H1 (cell line): ENCODE measurements at regions not wholly inside any gene's neighbourhood (a gene's known extent, or its start where the extent isn't known, plus 50 kb on each side); places are given as distances from the start of the nearest gene placed in this dataset.
A peak's percentile ranks its signal among the peaks of the same experiment; 100 is the strongest.

Source experiments
- CTCF ChIA-PET: fragments of 300-600 bp; sonication (Branson Sonifier 250); formaldehyde crosslinking; loops from one replicate; lab custom pipeline; 2021; ENCODE audit not compliant: partially characterized antibody; lab: Charles Lee
- POLR2A ChIA-PET: fragments of 300-600 bp; sonication (Branson Sonifier 250); formaldehyde crosslinking; loops from one replicate; lab custom pipeline; 2021; ENCODE audit warnings: inconsistent platforms; ENCODE audit not compliant: partially characterized antibody; lab: Charles Lee
- DNase-seq, 2 experiments: peaks; one replicate each; pipeline versions ENCODE4 v3.0.0 to v3.0.0-alpha.2; 2010 to 2022; ENCODE audit warnings: low spot score in 2 of 2, low read depth in 1 of 2, mixed read lengths in 1 of 2
- FAIRE-seq: peaks from 2 replicates; lab custom pipeline; 2011; peaks lifted over from hg19 to GRCh38; lab: Jason Lieb, UNC
- H2AFZ ChIP-seq: 2 replicates; pipeline ENCODE4 v1.8.1; 2012; ENCODE audit warnings: low read length, inconsistent platforms
- H2AK5ac ChIP-seq: 2 replicates; pipeline ENCODE4 v1.6.1; 2013; ENCODE audit warnings: low read depth, low read length
- H2BK120ac ChIP-seq: replicated peaks from 2 replicates; pipeline ENCODE3; 2013; ENCODE audit warnings: low read depth, low read length, inconsistent platforms
- H2BK12ac ChIP-seq: 2 replicates; pipeline ENCODE4 v1.6.1; 2013; ENCODE audit warnings: low read depth, low read length
- H2BK15ac ChIP-seq: 2 replicates; pipeline ENCODE4 v1.6.1; 2013; ENCODE audit warnings: low read length
- H2BK20ac ChIP-seq: 2 replicates; pipeline ENCODE4 v1.6.1; 2013; ENCODE audit warnings: low read length
- H2BK5ac ChIP-seq: 2 replicates; pipeline ENCODE4 v1.6.1; 2013; ENCODE audit warnings: low read depth, low read length
- H3K14ac ChIP-seq: 2 replicates; pipeline ENCODE4 v1.6.1; 2013; ENCODE audit warnings: inconsistent platforms; ENCODE audit not compliant: insufficient read length
- H3K18ac ChIP-seq: 2 replicates; pipeline ENCODE4 v1.6.1; 2013; ENCODE audit warnings: low read length; ENCODE audit errors: extremely low read depth
- H3K23ac ChIP-seq: 2 replicates; pipeline ENCODE4 v1.6.1; 2013; ENCODE audit warnings: inconsistent platforms; ENCODE audit not compliant: insufficient read length
- H3K23me2 ChIP-seq: 2 replicates; pipeline ENCODE4 v1.6.1; 2013; ENCODE audit warnings: low read depth, low read length
- H3K27ac ChIP-seq: 2 replicates; pipeline ENCODE4 v1.6.1; 2011; ENCODE audit warnings: low read depth, low read length, inconsistent platforms
- H3K27me3 ChIP-seq, 4 experiments: replicated peaks in 1 of 4; 1 replicate in 1 of 4; 2 replicates in 3 of 4; pipeline versions ENCODE4 v1.6.1 to v1.8.1; 2011 to 2013; ENCODE audit warnings: low read length in 3 of 4, mild to moderate bottlenecking in 3 of 4, inconsistent platforms in 2 of 4, mixed read lengths in 2 of 4, moderate library complexity in 1 of 4; ENCODE audit not compliant: control insufficient read depth in 3 of 4, insufficient read depth in 3 of 4; ENCODE audit errors: extremely low read depth in 1 of 4
- H3K36me3 ChIP-seq, 4 experiments: 2 replicates each; pipeline versions ENCODE4 v1.6.1 to v1.8.1; 2011 to 2013; ENCODE audit warnings: mild to moderate bottlenecking in 4 of 4, low read length in 3 of 4, moderate library complexity in 2 of 4, control low read depth in 1 of 4, inconsistent platforms in 1 of 4; ENCODE audit not compliant: insufficient read depth in 4 of 4, control insufficient read depth in 2 of 4
- H3K4ac ChIP-seq: replicated peaks from 2 replicates; pipeline ENCODE3; 2013; ENCODE audit warnings: low read length, low read depth, mixed read lengths, inconsistent platforms; ENCODE audit not compliant: insufficient read length
- H3K4me1 ChIP-seq, 4 experiments: replicated peaks in 1 of 4; 1 replicate in 1 of 4; 2 replicates in 3 of 4; pipeline versions ENCODE4 v1.6.1 to v1.8.1; 2011 to 2013; ENCODE audit warnings: low read length in 3 of 4, inconsistent platforms in 2 of 4, mixed read lengths in 1 of 4; ENCODE audit not compliant: insufficient read depth in 4 of 4, control insufficient read depth in 3 of 4
- H3K4me2 ChIP-seq, 2 experiments: 2 replicates each; pipeline versions ENCODE4 v1.6.1 to v1.8.1; 2011 to 2013; ENCODE audit warnings: low read depth in 2 of 2, low read length in 2 of 2, control low read depth in 1 of 2, inconsistent platforms in 1 of 2, mild to moderate bottlenecking in 1 of 2; ENCODE audit not compliant: insufficient read depth in 1 of 2
- H3K4me3 ChIP-seq, 4 experiments: fragments of 200-600, 300-600 bp in 1 of 4; sonication (generic), shearing (Covaris generic), sonication (Bioruptor Twin) in 1 of 4; 2 replicates each; pipeline versions ENCODE4 v1.5.1 to v1.8.1; 2011 to 2016; ENCODE audit warnings: low read length in 4 of 4, low read depth in 3 of 4, control low read depth in 2 of 4, inconsistent platforms in 2 of 4, mild to moderate bottlenecking in 2 of 4, mixed read lengths in 1 of 4, moderate library complexity in 1 of 4; ENCODE audit not compliant: insufficient read depth in 2 of 4; ENCODE audit errors: extremely low read depth in 1 of 4
- H3K56ac ChIP-seq: replicated peaks from 2 replicates; pipeline ENCODE3; 2013; ENCODE audit warnings: low read depth, mild to moderate bottlenecking, mixed read lengths, low read length, inconsistent platforms; ENCODE audit not compliant: insufficient read length
- H3K79me1 ChIP-seq: 2 replicates; pipeline ENCODE4 v1.6.1; 2013; ENCODE audit warnings: low read depth, low read length, control low read depth
- H3K79me2 ChIP-seq, 2 experiments: 2 replicates each; pipeline versions ENCODE4 v1.6.1 to v1.8.1; 2012 to 2013; ENCODE audit warnings: low read length in 2 of 2, mild to moderate bottlenecking in 2 of 2, inconsistent platforms in 1 of 2; ENCODE audit not compliant: insufficient read depth in 2 of 2, control insufficient read depth in 1 of 2
- H3K9ac ChIP-seq, 4 experiments: replicated peaks in 1 of 4; 1 replicate in 1 of 4; 2 replicates in 3 of 4; pipeline versions ENCODE4 v1.6.1 to v1.8.1; 2011 to 2013; ENCODE audit warnings: low read depth in 3 of 4, low read length in 3 of 4, control low read depth in 2 of 4, mild to moderate bottlenecking in 2 of 4, moderate library complexity in 2 of 4, inconsistent platforms in 1 of 4; ENCODE audit errors: extremely low read depth in 1 of 4
- H3K9me3 ChIP-seq, 2 experiments: 2 replicates each; pipeline versions ENCODE4 v1.6.1 to v1.8.1; 2012 to 2013; ENCODE audit warnings: mild to moderate bottlenecking in 2 of 2, moderate library complexity in 2 of 2, control low read depth in 1 of 2, inconsistent platforms in 1 of 2, low read depth in 1 of 2, low read length in 1 of 2, mixed read lengths in 1 of 2; ENCODE audit not compliant: insufficient read depth in 2 of 2
- H4K20me1 ChIP-seq, 2 experiments: replicated peaks in 1 of 2; 2 replicates each; pipeline versions ENCODE3 to v1.8.1; 2011 to 2013; ENCODE audit warnings: inconsistent platforms in 2 of 2, low read length in 2 of 2, mild to moderate bottlenecking in 1 of 2; ENCODE audit not compliant: insufficient read depth in 2 of 2, control insufficient read depth in 1 of 2
- H4K5ac ChIP-seq: 2 replicates; pipeline ENCODE4 v1.6.1; 2013; ENCODE audit warnings: low read length, low read depth, mixed read lengths, inconsistent platforms; ENCODE audit not compliant: insufficient read length
- H4K8ac ChIP-seq: 2 replicates; pipeline ENCODE4 v1.8.0; 2013; ENCODE audit warnings: mild to moderate bottlenecking, moderate library complexity, low read length, inconsistent platforms; ENCODE audit not compliant: insufficient read depth; ENCODE audit errors: extremely low read depth
- H4K91ac ChIP-seq: replicated peaks from 2 replicates; pipeline ENCODE3; 2013; ENCODE audit warnings: low read length, mixed read lengths, inconsistent platforms; ENCODE audit not compliant: insufficient read length
- ASH2L ChIP-seq: fragments of 200-600, 300-600 bp; sonication (generic); IDR thresholded peaks from one replicate; pipeline ENCODE4 v1.7.1; 2017; ENCODE audit warnings: low read length
- BRCA1 ChIP-seq: IDR thresholded peaks from 2 replicates; pipeline ENCODE4 v1.6.1; 2012; ENCODE audit warnings: low read depth, low read length, improper control_type of control experiment
- CTCF ChIP-seq, 3 experiments: IDR thresholded peaks; 1 replicate in 2 of 3; 2 replicates in 1 of 3; pipeline versions ENCODE4 v1.5.1 to v1.6.1; 2011; ENCODE audit warnings: low read length in 3 of 3, mild to moderate bottlenecking in 3 of 3, inconsistent platforms in 2 of 3, low read depth in 1 of 3, moderate library complexity in 1 of 3; ENCODE audit not compliant: insufficient read depth in 1 of 3; ENCODE audit errors: control extremely low read depth in 1 of 3
- RAD21 ChIP-seq, 2 experiments: IDR thresholded peaks in 1 of 2; conservative IDR thresholded peaks in 1 of 2; 2 replicates each; pipeline ENCODE4 v1.6.1; 2011; ENCODE audit warnings: low read depth in 2 of 2, low read length in 2 of 2, improper control_type of control experiment in 1 of 2, inconsistent platforms in 1 of 2, mild to moderate bottlenecking in 1 of 2, moderate library complexity in 1 of 2
- SIRT6 ChIP-seq: IDR thresholded peaks from one replicate; pipeline ENCODE4 v1.7.1; 2012; ENCODE audit warnings: low read length, inconsistent platforms
- TAF7 ChIP-seq: optimal IDR thresholded peaks from 2 replicates; pipeline ENCODE3; 2011; ENCODE audit warnings: low read depth, mild to moderate bottlenecking, inconsistent platforms, low read length, moderate library complexity, borderline replicate concordance
- YY1 ChIP-seq: IDR thresholded peaks from 2 replicates; pipeline ENCODE4 v1.6.1; 2011; ENCODE audit warnings: low read depth, mild to moderate bottlenecking, low read length
- WGBS, 2 experiments: shearing (Covaris generic) in 1 of 2; methylation state at CpG; one replicate each; pipeline versions ENCODE4 v1.1.6 to v1.1.7; 2013 to 2015; ENCODE audit warnings: low lambda C conversion rate in 2 of 2, mixed read lengths in 2 of 2, inconsistent platforms in 1 of 2, low coverage in 1 of 2, missing lambda C conversion rate in 1 of 2; ENCODE audit not compliant: insufficient replicate concordance in 2 of 2, insufficient coverage in 1 of 2, insufficient read length in 1 of 2; ENCODE audit errors: extremely low coverage in 1 of 2, missing lambda C conversion rate in 1 of 2; 5-methylcytosine and 5-hydroxymethylcytosine counted together

DNA sequence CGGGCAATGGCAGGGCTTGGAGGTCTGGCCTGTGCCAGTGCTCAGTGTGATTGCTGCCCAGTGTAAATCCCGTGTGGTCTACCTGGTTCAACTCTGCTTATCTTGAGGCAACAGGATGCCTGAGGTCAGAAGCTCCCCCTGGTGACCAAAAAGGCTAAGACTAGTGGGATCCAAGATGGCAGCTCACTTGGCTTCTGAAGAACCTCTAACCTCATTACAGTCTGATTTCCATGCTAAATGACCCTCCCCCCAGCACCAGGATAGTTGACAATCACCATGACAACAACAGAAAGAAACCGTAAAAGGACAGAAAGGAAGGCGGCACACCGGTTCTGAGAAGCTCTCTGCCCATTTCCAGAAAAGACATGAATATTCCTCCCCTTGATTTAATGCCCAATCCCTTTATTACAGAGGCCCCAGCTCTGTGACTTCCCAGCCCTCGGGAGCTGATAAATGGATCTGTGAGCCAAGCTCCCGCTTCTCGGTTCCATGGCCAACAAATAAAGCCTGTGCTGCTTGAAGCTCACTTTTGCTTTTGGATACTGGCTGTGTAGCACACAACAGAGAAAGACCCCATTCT lies 398.4 kb downstream of the CTTN start:
- peaks cover 0 to 15% (median 3%) of the 10 kb centered on the region in 4 experiments; a peak in 5 of 8 replicates for H3K36me3 ChIP-seq
- no peaks in the 10 kb centered on the region for H3K79me2 ChIP-seq
- H2BK5ac ChIP-seq: no peak overlapping the region
- no peak overlapping the region for H2AFZ ChIP-seq
- H3K4me2 ChIP-seq: no peak overlapping the region
- no peak overlapping the region for H3K4me3 ChIP-seq
- no peak overlapping the region for H3K4ac ChIP-seq
- peaks cover 0 to 4% (median 0%) of the 10 kb centered on the region in 4 experiments; a peak in 1 of 7 replicates for H3K4me1 ChIP-seq
- no peak overlapping the region for H3K23ac ChIP-seq
- peak; percentile 92 for TF ChIP-seq YY1
- TF ChIP-seq ASH2L: no peak
- TF ChIP-seq RAD21 (IDR thresholded peaks at IDR 0.05 in 1 of 2, conservative IDR thresholded peaks at IDR 0.05 in 1 of 2; ENCODE audit: low read depth in 2 of 2, low read length in 2 of 2): peak; percentile 34 to 52
- TF ChIP-seq SIRT6: no peak
- no peak for TF ChIP-seq TAF7
- TF ChIP-seq CTCF (IDR thresholded peaks at IDR 0.05; ENCODE audit: control extremely low read depth in 1 of 3, insufficient read depth in 1 of 3, low read depth in 1 of 3, low read length in 3 of 3): peak; percentile 27 to 72 (median 53)
- TF ChIP-seq BRCA1: no peak
- H3K9ac ChIP-seq: no peak overlapping the region
- no peak overlapping the region for H2BK12ac ChIP-seq
- H3K56ac ChIP-seq: no peak overlapping the region
- no peaks in the 10 kb centered on the region; the same call in 1 of the 2 replicates for H3K79me1 ChIP-seq
- ChIA-PET CTCF (interaction anchor here (0.5 to 2.3 kb wide), 28 partner anchors 10 to 647 kb away, joined by 3 to 15 read pairs (median 4); no protein-coding TSS in a partner anchor), POLR2A (interaction anchor here (1.2 to 1.5 kb wide), 2 partner anchors 303 to 330 kb away, joined by 3 read pairs; no protein-coding TSS in a partner anchor)
- H3K9me3 ChIP-seq: peaks cover 12 to 15% of the 10 kb centered on the region in 2 experiments
- no peak overlapping the region for H2BK15ac ChIP-seq
- no peak overlapping the region for H4K91ac ChIP-seq
- H3K14ac ChIP-seq: no peak overlapping the region
- H2AK5ac ChIP-seq: no peak overlapping the region
- H2BK20ac ChIP-seq: no peak overlapping the region
- FAIRE-seq (no peak), DNase-seq (peak in 1 of 2 experiments; percentile 53)
- WGBS, 2 experiments: 95% methylated on average over 7 of the region's 8 CpGs; no CpG with 5 or more reads in 1 of the 2 experiments
- no peaks in the 10 kb centered on the region; the same call in 1 of the 2 replicates for H3K23me2 ChIP-seq
- H4K8ac ChIP-seq: no peak overlapping the region
- no peak overlapping the region for H3K18ac ChIP-seq
- no peak overlapping the region for H4K5ac ChIP-seq
- H3K27ac ChIP-seq: no peak overlapping the region
- H3K27me3 ChIP-seq: no peaks in the 10 kb centered on the region
- H4K20me1 ChIP-seq: no peaks in the 10 kb centered on the region
- no peak overlapping the region for H2BK120ac ChIP-seq
